ENCODE measurements at regions not wholly inside any gene's neighbourhood (a gene's known extent, or its start where the extent isn't known, plus 50 kb on each side); places are given as distances from the start of the nearest gene placed in this dataset.

DNA sequence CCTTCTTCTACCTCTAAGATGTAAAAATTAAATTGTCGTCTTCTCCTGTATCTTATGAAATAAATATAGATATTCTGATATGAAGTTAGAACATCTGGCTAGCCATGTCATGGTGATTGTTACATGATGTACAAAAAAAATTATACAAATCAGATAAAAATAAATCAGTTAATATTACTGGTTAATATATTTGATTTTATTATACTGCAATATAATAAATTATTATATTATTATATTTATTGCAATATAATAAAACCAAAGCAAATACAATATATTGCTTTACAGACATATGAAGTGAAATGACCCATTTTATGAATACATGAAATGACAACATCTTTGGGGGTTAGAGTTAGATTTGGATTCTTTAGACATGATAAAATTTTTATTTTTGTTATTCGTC is 72.3 kb upstream of the NAALADL2 start:
- TF ChIP-seq, protein P1, sequence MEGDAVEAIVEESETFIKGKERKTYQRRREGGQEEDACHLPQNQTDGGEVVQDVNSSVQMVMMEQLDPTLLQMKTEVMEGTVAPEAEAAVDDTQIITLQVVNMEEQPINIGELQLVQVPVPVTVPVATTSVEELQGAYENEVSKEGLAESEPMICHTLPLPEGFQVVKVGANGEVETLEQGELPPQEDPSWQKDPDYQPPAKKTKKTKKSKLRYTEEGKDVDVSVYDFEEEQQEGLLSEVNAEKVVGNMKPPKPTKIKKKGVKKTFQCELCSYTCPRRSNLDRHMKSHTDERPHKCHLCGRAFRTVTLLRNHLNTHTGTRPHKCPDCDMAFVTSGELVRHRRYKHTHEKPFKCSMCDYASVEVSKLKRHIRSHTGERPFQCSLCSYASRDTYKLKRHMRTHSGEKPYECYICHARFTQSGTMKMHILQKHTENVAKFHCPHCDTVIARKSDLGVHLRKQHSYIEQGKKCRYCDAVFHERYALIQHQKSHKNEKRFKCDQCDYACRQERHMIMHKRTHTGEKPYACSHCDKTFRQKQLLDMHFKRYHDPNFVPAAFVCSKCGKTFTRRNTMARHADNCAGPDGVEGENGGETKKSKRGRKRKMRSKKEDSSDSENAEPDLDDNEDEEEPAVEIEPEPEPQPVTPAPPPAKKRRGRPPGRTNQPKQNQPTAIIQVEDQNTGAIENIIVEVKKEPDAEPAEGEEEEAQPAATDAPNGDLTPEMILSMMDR (conservative IDR thresholded peaks at IDR 0.05 in 1 of 2, IDR thresholded peaks at IDR 0.05 in 1 of 2; ENCODE audit: low read depth in 1 of 2, low read length in 2 of 2): no peak
- no peak for TF ChIP-seq EZH2 (IDR thresholded peaks at IDR 0.05; ENCODE audit: low read length, missing control alignments)

All from fibroblast of lung (primary cell).